Retinal pigment epithelial cell (primary cell): ENCODE measurements at regions not wholly inside any gene's neighbourhood (a gene's known extent, or its start where the extent isn't known, plus 50 kb on each side); places are given as distances from the start of the nearest gene placed in this dataset.
"Not testable (repeated sequence)": the region's sequence is repeated elsewhere in the genome, so short reads cannot be mapped to it uniquely, and the experiment has no call there.

Experiments used
- DNase-seq: peaks from one replicate; pipeline ENCODE4 v3.0.0-alpha.2; 2010; ENCODE audit warnings: low read depth
- H3K4me3 ChIP-seq: 2 replicates; pipeline ENCODE4 v1.5.1; 2011; ENCODE audit warnings: mild to moderate bottlenecking, low read length, control low read depth, moderate library complexity
- CTCF ChIP-seq: conservative IDR thresholded peaks from 2 replicates; pipeline ENCODE4 v1.5.1; 2011; ENCODE audit warnings: low read depth, low read length, control low read depth, inconsistent platforms

- no peak for DNase-seq
- no peak for TF ChIP-seq CTCF
- H3K4me3 ChIP-seq = no peak overlapping the region
These were observed 63.8 kb upstream of the PRSS23 start for GRCh38 chr11:86736291-86737143.

GRCh38 chr11:86735451-86736290, 63.3 kb upstream of the ME3 start:
- DNase-seq = no peak
- TF ChIP-seq CTCF = no peak
- H3K4me3 ChIP-seq = no peak overlapping the region

- H3K4me3 ChIP-seq, DNase-seq: not testable (repeated sequence)
These were observed 60.3 kb upstream of the ME3 start for GRCh38 chr11:86732739-86733138.

- H3K4me3 ChIP-seq, DNase-seq: not testable (repeated sequence)
These were observed 59.9 kb upstream of the ME3 start for GRCh38 chr11:86732286-86732685.

GRCh38 chr11:86729576-86729975, 57.2 kb upstream of the ME3 start:
- DNase-seq, H3K4me3 ChIP-seq: not testable (repeated sequence)

- DNase-seq = no peak
- no peak for TF ChIP-seq CTCF
- no peak overlapping the region for H3K4me3 ChIP-seq
These were observed 56.1 kb upstream of the ME3 start for GRCh38 chr11:86728562-86728961.

GRCh38 chr11:86726770-86727504, 54.5 kb upstream of the ME3 start:
- TF ChIP-seq CTCF = no peak
- no peak for DNase-seq
- no peak overlapping the region for H3K4me3 ChIP-seq

- TF ChIP-seq CTCF = no peak
- no peak for DNase-seq
- H3K4me3 ChIP-seq = no peak overlapping the region
These were observed 53.8 kb upstream of the ME3 start for GRCh38 chr11:86726118-86726753.
